ENCODE measurements at regions not wholly inside any gene's neighbourhood (a gene's known extent, or its start where the extent isn't known, plus 50 kb on each side); places are given as distances from the start of the nearest gene placed in this dataset.

GRCh38 chr2:123200035-123200434 is 825.1 kb upstream of the CNTNAP5 start:
- no peak overlapping the region for H3K27ac ChIP-seq (ENCODE audit: insufficient read depth, low read depth, low read length, poor library complexity, severe bottlenecking)
- no peaks in the 10 kb centered on the region for H3K9me3 ChIP-seq (ENCODE audit: control insufficient read depth, low read length)
- H3K36me3 ChIP-seq (ENCODE audit: control insufficient read depth, insufficient read depth, low read length), result no peaks in the 10 kb centered on the region
- 94 to 95% methylated on average over 2 of the region's 2 CpGs for WGBS, 2 experiments
- H3K4me3 ChIP-seq (ENCODE audit: insufficient read depth, low read depth, low read length), result no peak overlapping the region
- H3K27me3 ChIP-seq (ENCODE audit: control insufficient read depth, insufficient read depth, low read length, poor library complexity, severe bottlenecking), result no peaks in the 10 kb centered on the region
- no peaks in the 10 kb centered on the region for H3K4me1 ChIP-seq (ENCODE audit: control insufficient read depth, insufficient read depth, low read length)

- H3K27ac ChIP-seq (ENCODE audit: insufficient read depth, low read depth, low read length, poor library complexity, severe bottlenecking), result no peak overlapping the region
- 75 to 84% methylated on average over 1 to 2 of the region's 2 CpGs for WGBS, 2 experiments
- no peaks in the 10 kb centered on the region for H3K36me3 ChIP-seq (ENCODE audit: control insufficient read depth, insufficient read depth, low read length)
- no peaks in the 10 kb centered on the region for H3K27me3 ChIP-seq (ENCODE audit: control insufficient read depth, insufficient read depth, low read length, poor library complexity, severe bottlenecking)
- no peaks in the 10 kb centered on the region for H3K9me3 ChIP-seq (ENCODE audit: control insufficient read depth, low read length)
- H3K4me3 ChIP-seq (ENCODE audit: insufficient read depth, low read depth, low read length), result no peak overlapping the region
- H3K4me1 ChIP-seq (ENCODE audit: control insufficient read depth, insufficient read depth, low read length), result no peaks in the 10 kb centered on the region
These were observed 817.8 kb upstream of the CNTNAP5 start for GRCh38 chr2:123207245-123207644.

- H3K36me3 ChIP-seq (ENCODE audit: control insufficient read depth, insufficient read depth, low read length), result no peaks in the 10 kb centered on the region
- 91 to 92% methylated on average over 2 of the region's 2 CpGs for WGBS, 2 experiments
- H3K9me3 ChIP-seq (ENCODE audit: control insufficient read depth, low read length), result no peaks in the 10 kb centered on the region
These were observed 815.9 kb upstream of the CNTNAP5 start for GRCh38 chr2:123209202-123209601.

DNA sequence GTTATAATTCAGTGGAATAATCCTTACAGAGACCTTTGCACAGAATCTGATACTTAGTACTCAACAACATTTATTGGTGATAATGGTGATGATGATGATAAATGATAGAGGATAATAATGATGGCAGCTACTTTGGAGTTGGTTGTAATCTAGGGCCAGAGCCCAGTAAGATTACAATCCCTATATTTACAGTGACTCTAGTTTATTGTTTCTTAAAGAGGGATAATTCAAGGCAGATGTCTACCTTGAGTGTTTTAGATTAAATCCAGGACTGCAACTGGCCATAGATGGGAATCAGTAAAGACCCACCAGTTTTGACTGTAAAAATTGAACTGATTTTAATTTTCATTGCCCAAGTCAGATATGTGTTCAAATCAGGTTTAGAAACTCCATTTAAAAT is 813.9 kb upstream of the CNTNAP5 start:
- Histone ChIP-seq H3K4me1 (ENCODE audit: control insufficient read depth, insufficient read depth, low read length) (no peaks in the 10 kb centered on the region), H3K9me3 (ENCODE audit: control insufficient read depth, low read length) (no peaks in the 10 kb centered on the region), H3K4me3 (ENCODE audit: insufficient read depth, low read depth, low read length) (no peak overlapping the region), H3K27ac (ENCODE audit: insufficient read depth, low read depth, low read length, poor library complexity, severe bottlenecking) (no peak overlapping the region), H3K27me3 (ENCODE audit: control insufficient read depth, insufficient read depth, low read length, poor library complexity, severe bottlenecking) (no peaks in the 10 kb centered on the region), H3K36me3 (ENCODE audit: control insufficient read depth, insufficient read depth, low read length) (no peaks in the 10 kb centered on the region)

More at GRCh38 chr2:123209202-123209601, 815.9 kb upstream of the CNTNAP5 start:
- no peaks in the 10 kb centered on the region for H3K27me3 ChIP-seq (ENCODE audit: control insufficient read depth, insufficient read depth, low read length, poor library complexity, severe bottlenecking)
- no peak overlapping the region for H3K4me3 ChIP-seq (ENCODE audit: insufficient read depth, low read depth, low read length)
- H3K4me1 ChIP-seq (ENCODE audit: control insufficient read depth, insufficient read depth, low read length), result no peaks in the 10 kb centered on the region
- H3K27ac ChIP-seq (ENCODE audit: insufficient read depth, low read depth, low read length, poor library complexity, severe bottlenecking), result no peak overlapping the region

GRCh38 chr2:123245156-123245555 is 779.9 kb upstream of the CNTNAP5 start:
- no peak overlapping the region for H3K4me3 ChIP-seq (ENCODE audit: insufficient read depth, low read depth, low read length)
- no peak overlapping the region for H3K27ac ChIP-seq (ENCODE audit: insufficient read depth, low read depth, low read length, poor library complexity, severe bottlenecking)
- H3K36me3 ChIP-seq (ENCODE audit: control insufficient read depth, insufficient read depth, low read length), result no peaks in the 10 kb centered on the region
- H3K27me3 ChIP-seq (ENCODE audit: control insufficient read depth, insufficient read depth, low read length, poor library complexity, severe bottlenecking), result no peaks in the 10 kb centered on the region
- WGBS, 2 experiments, result 93 to 95% methylated on average over 3 of the region's 3 CpGs
- no peaks in the 10 kb centered on the region for H3K4me1 ChIP-seq (ENCODE audit: control insufficient read depth, insufficient read depth, low read length)
- H3K9me3 ChIP-seq (ENCODE audit: control insufficient read depth, low read length), result no peaks in the 10 kb centered on the region

- no peaks in the 10 kb centered on the region for H3K4me1 ChIP-seq (ENCODE audit: control insufficient read depth, insufficient read depth, low read length)
- no peaks in the 10 kb centered on the region for H3K27me3 ChIP-seq (ENCODE audit: control insufficient read depth, insufficient read depth, low read length, poor library complexity, severe bottlenecking)
- H3K4me3 ChIP-seq (ENCODE audit: insufficient read depth, low read depth, low read length), result no peak overlapping the region
- H3K27ac ChIP-seq (ENCODE audit: insufficient read depth, low read depth, low read length, poor library complexity, severe bottlenecking), result no peak overlapping the region
- WGBS, 2 experiments, result 98 to 99% methylated on average over 4 of the region's 4 CpGs
- no peaks in the 10 kb centered on the region for H3K36me3 ChIP-seq (ENCODE audit: control insufficient read depth, insufficient read depth, low read length)
- no peaks in the 10 kb centered on the region for H3K9me3 ChIP-seq (ENCODE audit: control insufficient read depth, low read length)
These were observed 766.1 kb upstream of the CNTNAP5 start for GRCh38 chr2:123258877-123259539.

DNA sequence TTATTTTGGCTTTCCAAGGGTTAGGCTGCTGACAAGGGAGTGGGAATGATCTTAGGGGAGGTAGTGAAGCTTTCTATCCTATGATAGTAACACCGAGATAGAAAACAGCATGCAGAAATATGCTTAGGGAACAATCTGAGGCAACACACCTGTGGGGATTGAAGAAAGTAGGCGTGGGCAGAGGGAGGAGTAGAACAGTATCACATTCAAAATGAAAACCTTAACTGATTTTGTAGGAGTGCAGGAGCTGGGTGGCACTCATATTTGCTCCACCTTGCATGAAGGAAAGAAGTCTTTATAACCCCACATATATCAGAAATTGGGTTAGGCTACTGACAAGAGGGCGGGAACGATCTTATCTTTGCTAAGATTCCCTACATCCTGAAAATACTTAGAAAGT is 762.2 kb upstream of the CNTNAP5 start:
- Histone ChIP-seq H3K4me1 (ENCODE audit: control insufficient read depth, insufficient read depth, low read length) (no peaks in the 10 kb centered on the region), H3K36me3 (ENCODE audit: control insufficient read depth, insufficient read depth, low read length) (no peaks in the 10 kb centered on the region), H3K27me3 (ENCODE audit: control insufficient read depth, insufficient read depth, low read length, poor library complexity, severe bottlenecking) (no peaks in the 10 kb centered on the region), H3K4me3 (ENCODE audit: insufficient read depth, low read depth, low read length) (no peak overlapping the region), H3K9me3 (ENCODE audit: control insufficient read depth, low read length) (no peaks in the 10 kb centered on the region), H3K27ac (ENCODE audit: insufficient read depth, low read depth, low read length, poor library complexity, severe bottlenecking) (no peak overlapping the region)
- WGBS, 2 experiments, result 93 to 100% methylated on average over 2 to 4 of the region's 4 CpGs

GRCh38 chr2:123283431-123283830 is 741.7 kb upstream of the CNTNAP5 start:
- no peaks in the 10 kb centered on the region for H3K27me3 ChIP-seq (ENCODE audit: control insufficient read depth, insufficient read depth, low read length, poor library complexity, severe bottlenecking)
- 100% methylated on average over 1 to 2 of the region's 2 CpGs for WGBS, 2 experiments
- H3K9me3 ChIP-seq (ENCODE audit: control insufficient read depth, low read length), result no peaks in the 10 kb centered on the region
- no peak overlapping the region for H3K27ac ChIP-seq (ENCODE audit: insufficient read depth, low read depth, low read length, poor library complexity, severe bottlenecking)
- no peaks in the 10 kb centered on the region for H3K36me3 ChIP-seq (ENCODE audit: control insufficient read depth, insufficient read depth, low read length)
- H3K4me1 ChIP-seq (ENCODE audit: control insufficient read depth, insufficient read depth, low read length), result no peaks in the 10 kb centered on the region
- H3K4me3 ChIP-seq (ENCODE audit: insufficient read depth, low read depth, low read length), result no peak overlapping the region

DNA sequence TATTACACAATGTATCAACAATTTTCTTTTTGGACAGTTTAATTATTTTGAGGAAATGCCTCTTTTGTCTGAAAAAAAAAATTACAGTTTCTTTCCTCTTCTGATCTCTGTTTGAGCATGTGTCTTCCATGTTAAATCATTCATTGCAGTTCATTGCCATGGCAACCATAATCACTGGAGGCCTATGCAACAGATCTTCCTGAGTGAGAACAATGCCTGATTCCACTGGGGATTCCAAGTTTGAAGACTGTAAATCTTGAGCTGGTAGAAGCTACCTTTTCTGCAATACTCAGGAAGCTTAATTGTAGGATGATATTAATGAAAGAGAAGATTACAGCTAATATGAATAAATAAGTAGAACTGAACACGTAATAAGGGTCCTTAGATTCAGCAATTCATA is 721.4 kb upstream of the CNTNAP5 start:
- 82% methylated on average over 1 of the region's 1 CpG; no CpG with 5 or more reads in 1 of the 2 experiments for WGBS, 2 experiments
- Histone ChIP-seq H3K36me3 (ENCODE audit: control insufficient read depth, insufficient read depth, low read length) (no peaks in the 10 kb centered on the region), H3K9me3 (ENCODE audit: control insufficient read depth, low read length) (no peaks in the 10 kb centered on the region), H3K27me3 (ENCODE audit: control insufficient read depth, insufficient read depth, low read length, poor library complexity, severe bottlenecking) (no peaks in the 10 kb centered on the region), H3K4me1 (ENCODE audit: control insufficient read depth, insufficient read depth, low read length) (no peaks in the 10 kb centered on the region), H3K27ac (ENCODE audit: insufficient read depth, low read depth, low read length, poor library complexity, severe bottlenecking) (no peak overlapping the region), H3K4me3 (ENCODE audit: insufficient read depth, low read depth, low read length) (no peak overlapping the region)

Measured in ectodermal cell (in vitro differentiated cells).